GM12878 (cell line): ENCODE measurements at regions not wholly inside any gene's neighbourhood (a gene's known extent, or its start where the extent isn't known, plus 50 kb on each side); places are given as distances from the start of the nearest gene placed in this dataset.

Experiments used
- ATAC-seq: fragments of 200-7000 bp; cut with Tn5 transposase; 3 replicates; pipeline ENCODE4 v1.9.1; 2020; ENCODE audit warnings: mild to moderate bottlenecking, moderate library complexity
- BruUV-seq: library from RNA; stranded (reverse); fragments of 400-500 nt; replicated peaks from 2 replicates; lab custom pipeline; 2021; lab: Mats Ljungman, UMichigan
- CTCF ChIA-PET: fragments of 300-600 bp; sonication (Branson Sonifier 250); formaldehyde crosslinking; extraction: SDS; loops from one replicate; lab custom pipeline; 2021; ENCODE audit warnings: inconsistent platforms; lab: Yijun Ruan, JAX
- POLR2A ChIA-PET: fragments of 350-600 bp; formaldehyde crosslinking; extraction: SDS; loops from one replicate; lab custom pipeline; 2021; ENCODE audit warnings: inconsistent platforms; lab: Charles Lee
- RAD21 ChIA-PET: fragments of 300-600 bp; sonication (Branson Sonifier 250); formaldehyde crosslinking; loops from one replicate; lab custom pipeline; 2023; ENCODE audit warnings: antibody characterized with exemption; ENCODE audit not compliant: unreplicated experiment; lab: Charles Lee
- SMC1A ChIA-PET: fragments of 300-600 bp; sonication (Branson Sonifier 250); formaldehyde crosslinking; loops from one replicate; lab custom pipeline; 2023; ENCODE audit not compliant: unreplicated experiment, uncharacterized antibody; lab: Charles Lee
- DNase-seq: peaks from one replicate; pipeline ENCODE4 v3.0.0-alpha.2; 2011; ENCODE audit warnings: low read depth, low spot score
- FAIRE-seq: peaks from 3 replicates; lab custom pipeline; 2011; peaks lifted over from hg19 to GRCh38; lab: Jason Lieb, UNC
- H2AFZ ChIP-seq: 2 replicates; pipeline ENCODE4 v1.6.0; 2011; ENCODE audit warnings: low read depth, low read length, control low read depth; ENCODE audit not compliant: control insufficient read depth
- H3K27ac ChIP-seq: 2 replicates; pipeline ENCODE4 v1.5.1; 2011; ENCODE audit warnings: control low read depth; ENCODE audit not compliant: control insufficient read depth, insufficient read depth
- H3K27me3 ChIP-seq, 2 experiments: replicated peaks in 1 of 2; 2 replicates each; pipeline versions ENCODE4 v1.6.0 to v1.6.1; 2011; ENCODE audit warnings: low read length in 1 of 2; ENCODE audit not compliant: control insufficient read depth in 2 of 2, insufficient read depth in 2 of 2
- H3K36me3 ChIP-seq, 2 experiments: 2 replicates each; pipeline ENCODE4 v1.5.1; 2011; ENCODE audit warnings: low read length in 1 of 2; ENCODE audit not compliant: control insufficient read depth in 2 of 2, insufficient read depth in 2 of 2
- H3K4me1 ChIP-seq: 2 replicates; pipeline ENCODE4 v1.6.1; 2011; ENCODE audit warnings: mild to moderate bottlenecking, low read length, moderate library complexity, mixed read lengths; ENCODE audit not compliant: control insufficient read depth, insufficient read depth
- H3K4me2 ChIP-seq: 2 replicates; pipeline ENCODE4 v1.6.0; 2011; ENCODE audit warnings: control low read depth; ENCODE audit not compliant: control insufficient read depth, insufficient read depth
- H3K4me3 ChIP-seq: fragments of 200-600 bp; sonication (generic); 2 replicates; pipeline ENCODE4 v1.5.1; 2016
- H3K79me2 ChIP-seq: 2 replicates; pipeline ENCODE4 v1.6.0; 2011; ENCODE audit warnings: low read length; ENCODE audit not compliant: control insufficient read depth, insufficient read depth
- H3K9ac ChIP-seq: 2 replicates; pipeline ENCODE4 v1.8.0; 2011; ENCODE audit warnings: low read length, control low read depth, mixed read lengths; ENCODE audit not compliant: control insufficient read depth, insufficient read depth
- H3K9me3 ChIP-seq: replicated peaks from 3 replicates; pipeline ENCODE4 v1.5.1; 2011; ENCODE audit warnings: mild to moderate bottlenecking, low read length; ENCODE audit not compliant: control insufficient read depth, insufficient read depth
- H4K20me1 ChIP-seq: 2 replicates; pipeline ENCODE4 v1.6.0; 2011; ENCODE audit not compliant: control insufficient read depth, insufficient read depth
- CBX5 ChIP-seq: sonication (generic); IDR thresholded peaks from 2 replicates; pipeline ENCODE4 v1.6.1; 2016; ENCODE audit warnings: low read depth, moderate library complexity, mild to moderate bottlenecking, inconsistent platforms
- CHD4 ChIP-seq: fragments of 200-600 bp; sonication (generic); IDR thresholded peaks from 2 replicates; pipeline ENCODE4 v1.6.1; 2016; ENCODE audit warnings: mild to moderate bottlenecking
- HDAC6 ChIP-seq: fragments of 200-600 bp; sonication (generic); IDR thresholded peaks from one replicate; pipeline ENCODE4 v1.8.0; 2017; ENCODE audit warnings: antibody characterized with exemption; ENCODE audit not compliant: unreplicated experiment
- NFIC ChIP-seq: IDR thresholded peaks from 2 replicates; pipeline ENCODE4 v1.6.1; 2012; ENCODE audit warnings: low read depth, mild to moderate bottlenecking, inconsistent platforms, low read length, moderate library complexity
- RUNX3 ChIP-seq: IDR thresholded peaks from 2 replicates; pipeline ENCODE4 v1.6.1; 2012; ENCODE audit warnings: low read length, inconsistent platforms
- SMAD1 ChIP-seq: fragments of 450-650 bp; IDR thresholded peaks from 2 replicates; pipeline ENCODE4 v1.6.1; 2018; ENCODE audit warnings: mild to moderate bottlenecking, low read depth; ENCODE audit not compliant: partially characterized antibody
- SMAD5 ChIP-seq: IDR thresholded peaks from 2 replicates; pipeline ENCODE4 v1.6.1; 2016; ENCODE audit warnings: antibody characterized with exemption, low read depth
- SUZ12 ChIP-seq: fragments of 200-600 bp; sonication (generic); IDR thresholded peaks from one replicate; pipeline ENCODE4 v1.6.1; 2018; ENCODE audit warnings: antibody characterized with exemption, mild to moderate bottlenecking; ENCODE audit not compliant: unreplicated experiment
- TARDBP ChIP-seq: IDR thresholded peaks from 2 replicates; pipeline ENCODE4 v1.6.1; 2016; ENCODE audit warnings: borderline replicate concordance
- YBX1 ChIP-seq: fragments of 450-650 bp; IDR thresholded peaks from 2 replicates; pipeline ENCODE4 v1.6.1; 2016; ENCODE audit warnings: antibody characterized with exemption
- ZNF24 ChIP-seq: fragments of 450-650 bp; IDR thresholded peaks from 2 replicates; pipeline ENCODE4 v1.6.1; 2017; ENCODE audit warnings: antibody characterized with exemption, mild to moderate bottlenecking
- ZZZ3 ChIP-seq: IDR thresholded peaks from 2 replicates; pipeline ENCODE4 v1.6.1; 2011; ENCODE audit warnings: low read depth; ENCODE audit not compliant: control insufficient read depth, insufficient read length
- WGBS: methylation state at CpG from one replicate; pipeline ENCODE4 v1.1.6; 2016; ENCODE audit warnings: low lambda C conversion rate; ENCODE audit not compliant: insufficient replicate concordance, insufficient coverage; ENCODE audit errors: missing lambda C conversion rate; 5-methylcytosine and 5-hydroxymethylcytosine counted together
- in situ Hi-C: fragments of 300-500 bp; cut with MboI; formaldehyde crosslinking; loops from 9 replicates; pipeline ENCODE4 v1.14.3; 2018; ENCODE audit warnings: mixed read lengths
- intact Hi-C: fragments of 100-400 bp; cut with micrococcal nuclease; formaldehyde crosslinking; loops from one replicate; pipeline ENCODE4 v1.14.2; 2022; ENCODE audit not compliant: unreplicated experiment
- TF ChIP-seq, protein P1 (sequence below): IDR thresholded peaks from 2 replicates; pipeline ENCODE4 v1.6.1; 2011; ENCODE audit warnings: mild to moderate bottlenecking, low read depth, low read length, moderate library complexity; ENCODE audit not compliant: insufficient replicate concordance

DNA sequence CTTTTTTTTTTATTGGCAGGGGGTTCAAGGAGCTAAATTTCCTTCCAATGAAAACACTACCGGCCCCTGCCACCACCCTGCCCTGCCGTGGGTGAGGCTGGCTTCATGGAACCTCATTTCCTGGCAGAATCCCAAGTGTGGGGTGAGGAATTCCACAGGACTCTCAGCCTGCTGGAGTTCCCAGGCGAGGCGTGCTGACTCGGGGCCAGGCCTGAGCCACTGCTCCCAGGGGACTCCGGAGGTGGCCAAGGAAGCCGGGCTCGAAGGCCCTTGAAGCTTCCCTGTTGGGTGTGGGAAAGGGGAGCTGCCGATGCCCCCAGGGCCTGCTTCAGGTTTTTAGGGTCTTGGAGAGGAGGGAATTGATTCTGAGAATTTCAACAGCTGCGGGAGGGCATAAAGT is 95.3 kb upstream of the ACTRT2 start:
- no peak overlapping the region for H3K27ac ChIP-seq
- ATAC-seq (no peak), DNase-seq (no peak), FAIRE-seq (no peak)
- POLR2A ChIA-PET: no interaction called here
- H3K27me3 ChIP-seq: no peaks in the 10 kb centered on the region
- TF ChIP-seq NFIC (no peak), ZZZ3 (no peak), ZNF24 (no peak), SMAD5 (no peak), SMAD1 (no peak), TARDBP (no peak), RUNX3 (no peak), HDAC6 (no peak), CHD4 (no peak), CBX5 (no peak), SUZ12 (no peak), YBX1 (no peak)
- TF ChIP-seq, protein P1, sequence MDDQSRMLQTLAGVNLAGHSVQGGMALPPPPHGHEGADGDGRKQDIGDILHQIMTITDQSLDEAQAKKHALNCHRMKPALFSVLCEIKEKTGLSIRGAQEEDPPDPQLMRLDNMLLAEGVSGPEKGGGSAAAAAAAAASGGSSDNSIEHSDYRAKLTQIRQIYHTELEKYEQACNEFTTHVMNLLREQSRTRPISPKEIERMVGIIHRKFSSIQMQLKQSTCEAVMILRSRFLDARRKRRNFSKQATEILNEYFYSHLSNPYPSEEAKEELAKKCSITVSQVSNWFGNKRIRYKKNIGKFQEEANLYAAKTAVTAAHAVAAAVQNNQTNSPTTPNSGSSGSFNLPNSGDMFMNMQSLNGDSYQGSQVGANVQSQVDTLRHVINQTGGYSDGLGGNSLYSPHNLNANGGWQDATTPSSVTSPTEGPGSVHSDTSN: no peak
- no peak overlapping the region for H3K4me3 ChIP-seq
- no peak overlapping the region for H3K9ac ChIP-seq
- H3K4me1 ChIP-seq: no peaks in the 10 kb centered on the region
- no peaks in the 10 kb centered on the region for H4K20me1 ChIP-seq
- H3K36me3 ChIP-seq: no peaks in the 10 kb centered on the region
- 37% methylated on average over 10 of the region's 10 CpGs for WGBS
- intact Hi-C loops (no loop called here), in situ Hi-C loops (no loop called here)
- SMC1A ChIA-PET: no interaction called here
- CTCF ChIA-PET: no interaction called here
- BruUV-seq: no TSS peak
- no peaks in the 10 kb centered on the region for H3K9me3 ChIP-seq
- H3K79me2 ChIP-seq: no peaks in the 10 kb centered on the region
- no peak overlapping the region for H2AFZ ChIP-seq
- H3K4me2 ChIP-seq: no peak overlapping the region
- RAD21 ChIA-PET: no interaction called here
